K562 (cell line): ENCODE measurements at regions not wholly inside any gene's neighbourhood (a gene's known extent, or its start where the extent isn't known, plus 50 kb on each side); places are given as distances from the start of the nearest gene placed in this dataset.

Source experiments
- ATAC-seq: fragments of 200-7000 bp; cut with Tn5 transposase; 3 replicates; pipeline ENCODE4 v1.9.1; 2020; ENCODE audit warnings: moderate library complexity
- BruUV-seq: library from RNA; stranded (reverse); fragments of 400-500 nt; replicated peaks from 2 replicates; lab custom pipeline; 2021; lab: Mats Ljungman, UMichigan
- CTCF ChIA-PET: fragments of 300-600 bp; formaldehyde crosslinking; extraction: SDS; loops from one replicate; lab custom pipeline; 2021; ENCODE audit warnings: low intra/inter-chr PET ratio; lab: Yijun Ruan, JAX
- POLR2A ChIA-PET: fragments of 300-600, 350-650 bp; sonication (Branson Sonifier 250); formaldehyde crosslinking; extraction: SDS; loops from one replicate; lab custom pipeline; 2021; ENCODE audit warnings: antibody characterized with exemption, inconsistent platforms; lab: Yijun Ruan, JAX
- DNase-seq, 4 experiments: peaks; one replicate each; pipeline versions ENCODE4 v3.0.0 to v3.0.0-alpha.2; 2011 to 2018; ENCODE audit warnings: low spot score in 3 of 4, mixed read lengths in 3 of 4; ENCODE audit errors: extremely low read depth in 1 of 4
- FAIRE-seq: peaks from 2 replicates; lab custom pipeline; 2011; peaks lifted over from hg19 to GRCh38; lab: Jason Lieb, UNC
- H2AFZ ChIP-seq: 2 replicates; pipeline ENCODE4 v1.6.0; 2011; ENCODE audit warnings: low read depth, low read length, control low read depth, inconsistent platforms
- H3K27ac ChIP-seq: fragments of 200-600 bp; 3 replicates; pipeline ENCODE4 v1.8.0; 2011; ENCODE audit warnings: low read depth, mild to moderate bottlenecking, control low read depth, inconsistent platforms, low read length, moderate library complexity, mixed read lengths; ENCODE audit errors: extremely low read depth
- H3K27me3 ChIP-seq, 2 experiments: fragments of 300-600 bp in 1 of 2; 2 replicates in 1 of 2; 3 replicates in 1 of 2; pipeline versions ENCODE4 v1.6.0 to v1.8.0; 2011; ENCODE audit warnings: inconsistent platforms in 2 of 2, low read length in 2 of 2, mild to moderate bottlenecking in 1 of 2, mixed read lengths in 1 of 2, moderate library complexity in 1 of 2; ENCODE audit not compliant: control insufficient read depth in 2 of 2, insufficient read depth in 2 of 2
- H3K36me3 ChIP-seq: fragments of 300-600 bp; 3 replicates; pipeline ENCODE4 v1.8.0; 2011; ENCODE audit warnings: mild to moderate bottlenecking, low read length, inconsistent platforms; ENCODE audit not compliant: control insufficient read depth, insufficient read depth
- H3K4me1 ChIP-seq, 2 experiments: fragments of 200-600 bp in 1 of 2; replicated peaks in 1 of 2; 2 replicates in 1 of 2; 3 replicates in 1 of 2; pipeline versions ENCODE4 v1.5.1 to v1.8.0; 2011; ENCODE audit warnings: inconsistent platforms in 2 of 2, low read length in 2 of 2, mild to moderate bottlenecking in 1 of 2, mixed read lengths in 1 of 2, moderate library complexity in 1 of 2; ENCODE audit not compliant: control insufficient read depth in 2 of 2, insufficient read depth in 2 of 2
- H3K4me2 ChIP-seq: 2 replicates; pipeline ENCODE4 v1.6.1; 2011; ENCODE audit warnings: low read length, control low read depth, inconsistent platforms, mixed read lengths; ENCODE audit not compliant: insufficient read depth
- H3K4me3 ChIP-seq: fragments of 200-600 bp; sonication (generic), shearing (Covaris generic); 2 replicates; pipeline ENCODE4 v1.5.1; 2016; ENCODE audit warnings: control low read depth, inconsistent platforms
- H3K79me2 ChIP-seq: fragments of 200-600 bp; 3 replicates; pipeline ENCODE4 v1.8.0; 2011; ENCODE audit warnings: low read length, inconsistent platforms; ENCODE audit not compliant: control insufficient read depth, insufficient read depth
- H3K9ac ChIP-seq, 2 experiments: 2 replicates each; pipeline versions ENCODE4 v1.6.0 to v1.6.1; 2011; ENCODE audit warnings: low read depth in 2 of 2, low read length in 2 of 2, control low read depth in 1 of 2, inconsistent platforms in 1 of 2, mild to moderate bottlenecking in 1 of 2, mixed read lengths in 1 of 2; ENCODE audit not compliant: insufficient read depth in 1 of 2
- H3K9me1 ChIP-seq: one replicate; pipeline ENCODE4 v1.6.0; 2011; ENCODE audit warnings: inconsistent platforms, mild to moderate bottlenecking, low read length, moderate library complexity; ENCODE audit not compliant: control insufficient read depth, insufficient read depth
- H3K9me3 ChIP-seq: replicated peaks from 2 replicates; pipeline ENCODE4 v1.5.1; 2011; ENCODE audit warnings: low read depth, low read length, inconsistent platforms; ENCODE audit not compliant: control insufficient read depth, insufficient read depth
- H4K20me1 ChIP-seq: replicated peaks from 2 replicates; pipeline ENCODE4 v1.6.1; 2011; ENCODE audit warnings: low read length, inconsistent platforms, mixed read lengths; ENCODE audit not compliant: control insufficient read depth, insufficient read depth
- CBX3 ChIP-seq, 2 experiments: IDR thresholded peaks; 1 replicate in 1 of 2; 2 replicates in 1 of 2; pipeline ENCODE4 v1.6.1; 2012; ENCODE audit warnings: inconsistent platforms in 2 of 2, low read length in 2 of 2, borderline replicate concordance in 1 of 2, control low read depth in 1 of 2
- CBX5 ChIP-seq: IDR thresholded peaks from 2 replicates; pipeline ENCODE4 v1.6.1; 2014; ENCODE audit warnings: low read depth, borderline replicate concordance
- KLF13 ChIP-seq: fragments of 450-650 bp; IDR thresholded peaks from 2 replicates; pipeline ENCODE4 v1.6.1; 2016; ENCODE audit warnings: missing genetic modification characterization, low read depth, mild to moderate bottlenecking, missing compliant biosample characterization, moderate library complexity, borderline replicate concordance
- TFE3 ChIP-seq: fragments of 450-650 bp; formaldehyde crosslinking; IDR thresholded peaks from 2 replicates; pipeline ENCODE4 v1.4.0; 2020; ENCODE audit warnings: mild to moderate bottlenecking, mixed read lengths
- TRIM28 ChIP-seq: fragments of 450-650 bp; IDR thresholded peaks from 2 replicates; pipeline ENCODE4 v1.6.1; 2017
- ZNF280A ChIP-seq: fragments of 450-650 bp; IDR thresholded peaks from 2 replicates; pipeline ENCODE4 v1.6.1; 2018; ENCODE audit warnings: mild to moderate bottlenecking, low read depth; ENCODE audit not compliant: partially characterized antibody
- ZNF639 ChIP-seq, 2 experiments: fragments of 200-800 bp in 1 of 2; sonication (Bioruptor generic) in 1 of 2; sonication (generic) in 1 of 2; formaldehyde crosslinking in 1 of 2; IDR thresholded peaks in 1 of 2; conservative IDR thresholded peaks in 1 of 2; 2 replicates each; pipeline versions ENCODE4 v1.5.0 to v1.6.1; 2016 to 2020; ENCODE audit warnings: missing compliant biosample characterization in 1 of 2, missing genetic modification characterization in 1 of 2, missing genetic modification reagents in 1 of 2
- WGBS: fragments of 100-300 bp; shearing (Covaris generic); methylation state at CpG from one replicate; pipeline ENCODE4 v1.1.6; 2016; ENCODE audit warnings: low coverage, mixed read lengths; ENCODE audit not compliant: insufficient coverage; ENCODE audit errors: missing lambda C conversion rate; 5-methylcytosine and 5-hydroxymethylcytosine counted together
- in situ Hi-C: fragments of 300-500 bp; cut with MboI; formaldehyde crosslinking; loops from 4 replicates; pipeline ENCODE4 v1.15.0; 2018; ENCODE audit warnings: inconsistent platforms, mixed read lengths
- intact Hi-C: fragments of 100-400 bp; cut with micrococcal nuclease; formaldehyde crosslinking; loops from 2 replicates; pipeline ENCODE4 v1.14.2; 2022

- CTCF ChIA-PET: interaction anchor here (0.6 to 1.3 kb wide), 2 partner anchors 9 to 144 kb away, joined by 3 to 4 read pairs; no protein-coding TSS in a partner anchor
- 3% methylated on average over 5 of the region's 5 CpGs for WGBS
- no peaks in the 10 kb centered on the region for H3K4me1 ChIP-seq
- no peak overlapping the region for H3K4me3 ChIP-seq
- H3K9ac ChIP-seq: no peak overlapping the region
- FAIRE-seq: no peak
- no peak for DNase-seq
- BruUV-seq: no TSS peak
- no peaks in the 10 kb centered on the region for H3K9me1 ChIP-seq
- no peak for ATAC-seq
- in situ Hi-C loops (no loop called here), intact Hi-C loops (loop anchor here (1.0 kb wide), 1 partner anchor 144 kb away; no protein-coding TSS in a partner anchor)
- no peak overlapping the region for H2AFZ ChIP-seq
- H3K9me3 ChIP-seq: no peaks in the 10 kb centered on the region
- POLR2A ChIA-PET: no interaction called here
- H4K20me1 ChIP-seq: no peaks in the 10 kb centered on the region
- H3K36me3 ChIP-seq: no peaks in the 10 kb centered on the region
- H3K79me2 ChIP-seq: no peaks in the 10 kb centered on the region
- no peak overlapping the region for H3K27ac ChIP-seq
- no peak overlapping the region for H3K4me2 ChIP-seq
- TF ChIP-seq ZNF639 (CRISPR knock-in tag; conservative IDR thresholded peaks at IDR 0.05 in 1 of 2, IDR thresholded peaks at IDR 0.05 in 1 of 2) (0 out of 4 replicates have a peak, but pooled peaks of 1 of the 2 experiments have one; percentile 14), TRIM28 (peak; percentile 46; the same call in 1 of the 2 replicates), TFE3 (no peak), ZNF280A (peak; percentile 65), CBX5 (peak; percentile 84; the same call in 1 of the 2 replicates), CBX3 (IDR thresholded peaks at IDR 0.05; ENCODE audit: borderline replicate concordance in 1 of 2, low read length in 2 of 2) (peak in 1 of 2 experiments; percentile 88; a peak in 2 of 3 replicates), KLF13 (tag) (no peak)
- TF ChIP-seq, all 486 proteins: peak for 5
- H3K27me3 ChIP-seq: no peaks in the 10 kb centered on the region
Measured at GRCh38 chr7:121510858-121511482, 114.9 kb upstream of the FAM3C start.
